Gastrocnemius medialis (tissue), 4 donors: ENCODE measurements at regions not wholly inside any gene's neighbourhood (a gene's known extent, or its start where the extent isn't known, plus 50 kb on each side); places are given as distances from the start of the nearest gene placed in this dataset.

ENCODE experiments used
- ATAC-seq, 2 donors: fragments of 150-250 bp; one replicate each; pipeline ENCODE4 v1.9.1; 2016
- DNase-seq, 2 donors: peaks; one replicate each; pipeline ENCODE4 v3.0.0-alpha.2; 2019
- H3K27ac ChIP-seq, 4 donors: fragments of 200-600 bp; sonication (generic); 1 replicate in 1 of 4; 2 replicates in 3 of 4; pipeline ENCODE4 v1.5.1; 2016 to 2018; ENCODE audit warnings: mild to moderate bottlenecking in 2 of 4, moderate library complexity in 1 of 4
- H3K27me3 ChIP-seq, 3 donors: fragments of 200-600 bp; sonication (generic) in 2 of 3; 1 replicate in 1 of 3; 2 replicates in 2 of 3; pipeline versions ENCODE4 v1.5.1 to v1.6.0; 2016 to 2019; ENCODE audit warnings: mild to moderate bottlenecking in 1 of 3, moderate library complexity in 1 of 3
- H3K36me3 ChIP-seq, 2 donors: fragments of 200-600 bp; sonication (generic) in 1 of 2; one replicate each; pipeline ENCODE4 v1.5.1; 2017 to 2018
- H3K4me1 ChIP-seq, 2 donors: fragments of 200-600 bp; sonication (generic) in 1 of 2; one replicate each; pipeline ENCODE4 v1.5.1; 2016 to 2017; ENCODE audit warnings: mild to moderate bottlenecking in 2 of 2
- H3K4me3 ChIP-seq, 4 donors: fragments of 200-600 bp; sonication (generic) in 3 of 4; 1 replicate in 1 of 4; 2 replicates in 3 of 4; pipeline ENCODE4 v1.5.1; 2016 to 2019; ENCODE audit warnings: mild to moderate bottlenecking in 2 of 4
- H3K9me3 ChIP-seq, 3 donors: fragments of 200-600 bp; sonication (generic) in 2 of 3; 1 replicate in 1 of 3; 2 replicates in 2 of 3; pipeline ENCODE4 v1.5.1; 2016 to 2019
- CTCF ChIP-seq, 5 experiments: fragments of 450-650 bp in 3 of 5; fragments of 200-600 bp in 2 of 5; sonication (generic) in 2 of 5; IDR thresholded peaks in 4 of 5; conservative IDR thresholded peaks in 1 of 5; 1 replicate in 4 of 5; 2 replicates in 1 of 5; pipeline ENCODE4 v1.5.1; 2016 to 2019; ENCODE audit warnings: antibody characterized with exemption in 5 of 5, mild to moderate bottlenecking in 3 of 5, moderate library complexity in 3 of 5
- POLR2A ChIP-seq, 2 donors: fragments of 450-650 bp; IDR thresholded peaks; one replicate each; pipeline ENCODE4 v1.6.1; 2017; ENCODE audit warnings: antibody characterized with exemption in 2 of 2, mild to moderate bottlenecking in 2 of 2, moderate library complexity in 2 of 2
- in situ Hi-C, 4 donors: fragments of 200-750 bp; cut with MboI; loops; one replicate each; pipeline versions ENCODE4 v1.15.0 to v1.8.0; 2017; ENCODE audit warnings: low sequenced_read_pairs in 4 of 4
- intact Hi-C: fragments of 100-400 bp; cut with DNase I; formaldehyde crosslinking; loops from one replicate; pipeline ENCODE4 v1.15.1; 2023; ENCODE audit warnings: low total_unique reads

- H3K4me1 ChIP-seq = no peaks in the 10 kb centered on the region
- intact Hi-C loops = no loop called here
- TF ChIP-seq POLR2A (IDR thresholded peaks at IDR 0.05) (no peak), CTCF (IDR thresholded peaks at IDR 0.05 in 4 of 5, conservative IDR thresholded peaks at IDR 0.05 in 1 of 5) (no peak)
- H3K4me3 ChIP-seq = no peak overlapping the region
- no peaks in the 10 kb centered on the region for H3K27me3 ChIP-seq
- H3K9me3 ChIP-seq = peaks cover 0 to 6% (median 0%) of the 10 kb centered on the region in 3 donors
- ATAC-seq (no peak), DNase-seq (no peak)
- in situ Hi-C loops = no loop called here
- no peak overlapping the region for H3K27ac ChIP-seq
- no peaks in the 10 kb centered on the region for H3K36me3 ChIP-seq
Observed at GRCh38 chr18:51337406-51337805, 139.9 kb upstream of the MEX3C start.

GRCh38 chr18:51339856-51340255 is 142.4 kb upstream of the MEX3C start:
- ATAC-seq (no peak), DNase-seq (no peak)
- TF ChIP-seq CTCF (IDR thresholded peaks at IDR 0.05 in 4 of 5, conservative IDR thresholded peaks at IDR 0.05 in 1 of 5) (no peak), POLR2A (IDR thresholded peaks at IDR 0.05) (no peak)
- Histone ChIP-seq H3K36me3 (no peaks in the 10 kb centered on the region), H3K4me1 (no peaks in the 10 kb centered on the region), H3K27ac (no peak overlapping the region), H3K27me3 (no peaks in the 10 kb centered on the region), H3K9me3 (peaks cover 0 to 6% (median 0%) of the 10 kb centered on the region in 3 donors), H3K4me3 (no peak overlapping the region)
- in situ Hi-C loops (no loop called here), intact Hi-C loops (no loop called here)

- in situ Hi-C loops (no loop called here), intact Hi-C loops (no loop called here)
- Histone ChIP-seq H3K4me1 (no peaks in the 10 kb centered on the region), H3K27ac (no peak overlapping the region), H3K9me3 (peaks cover 0 to 6% (median 0%) of the 10 kb centered on the region in 3 donors), H3K36me3 (no peaks in the 10 kb centered on the region), H3K4me3 (no peak overlapping the region), H3K27me3 (no peaks in the 10 kb centered on the region)
- TF ChIP-seq CTCF (IDR thresholded peaks at IDR 0.05 in 4 of 5, conservative IDR thresholded peaks at IDR 0.05 in 1 of 5) (no peak), POLR2A (IDR thresholded peaks at IDR 0.05) (no peak)
- DNase-seq (no peak), ATAC-seq (no peak)
Observed at GRCh38 chr18:51340332-51340731, 142.9 kb upstream of the MEX3C start.

GRCh38 chr18:51342815-51343214 is 145.3 kb upstream of the MEX3C start:
- DNase-seq = no peak
- H3K4me3 ChIP-seq = no peak overlapping the region
- intact Hi-C loops (no loop called here), in situ Hi-C loops (no loop called here)
- no peaks in the 10 kb centered on the region for H3K4me1 ChIP-seq
- H3K36me3 ChIP-seq = no peaks in the 10 kb centered on the region
- no peaks in the 10 kb centered on the region for H3K9me3 ChIP-seq
- no peak overlapping the region for H3K27ac ChIP-seq
- no peaks in the 10 kb centered on the region for H3K27me3 ChIP-seq
- ATAC-seq = no peak
- no peak for TF ChIP-seq POLR2A (IDR thresholded peaks at IDR 0.05)
- no peak for TF ChIP-seq CTCF (IDR thresholded peaks at IDR 0.05 in 4 of 5, conservative IDR thresholded peaks at IDR 0.05 in 1 of 5)

GRCh38 chr18:51345848-51346391 is 148.4 kb upstream of the MEX3C start:
- no peak for ATAC-seq

More at GRCh38 chr18:51345848-51346391, 148.4 kb upstream of the MEX3C start:
- H3K27me3 ChIP-seq = no peaks in the 10 kb centered on the region
- TF ChIP-seq CTCF (IDR thresholded peaks at IDR 0.05 in 4 of 5, conservative IDR thresholded peaks at IDR 0.05 in 1 of 5) = no peak
- TF ChIP-seq POLR2A (IDR thresholded peaks at IDR 0.05) = no peak
- intact Hi-C loops = no loop called here
- no peak for DNase-seq
- H3K27ac ChIP-seq = no peak overlapping the region
- H3K36me3 ChIP-seq = no peaks in the 10 kb centered on the region
- H3K4me1 ChIP-seq = no peaks in the 10 kb centered on the region
- in situ Hi-C loops = no loop called here
- no peak overlapping the region for H3K4me3 ChIP-seq
- H3K9me3 ChIP-seq = no peaks in the 10 kb centered on the region
